ENCODE measurements at regions not wholly inside any gene's neighbourhood (a gene's known extent, or its start where the extent isn't known, plus 50 kb on each side); places are given as distances from the start of the nearest gene placed in this dataset.

DNA sequence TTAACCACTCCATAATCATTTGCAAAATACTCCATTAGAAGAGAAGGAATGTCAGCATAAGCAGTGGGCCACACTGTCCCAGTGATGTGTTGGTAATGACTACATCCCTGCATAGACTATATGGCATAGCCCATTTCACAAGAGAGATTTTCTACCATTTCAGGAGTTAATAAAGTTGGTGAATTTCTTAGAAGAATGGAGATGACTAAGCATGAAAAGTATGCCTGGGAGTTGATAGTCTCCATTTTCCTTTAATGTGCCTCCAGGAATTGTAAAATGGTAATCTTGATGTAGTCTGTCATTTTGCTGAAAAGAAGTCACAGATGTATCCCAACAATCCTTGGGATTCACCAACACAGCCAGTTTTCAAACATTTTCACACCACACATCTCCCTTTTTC is 608.8 kb upstream of the CHRM3 start:
- no peaks in the 10 kb centered on the region for H3K9me1 ChIP-seq (replicated peaks; ENCODE audit: control insufficient read depth, extremely low read depth, insufficient read depth, low read length)
- H3K9me3 ChIP-seq (replicated peaks; ENCODE audit: control insufficient read depth, insufficient read depth, low read length) = peaks cover 4% of the 10 kb centered on the region
- H3K27me3 ChIP-seq (ENCODE audit: control insufficient read depth in 2 of 2, insufficient read depth in 2 of 2, low read length in 2 of 2) = no peaks in the 10 kb centered on the region
- H3K4me3 ChIP-seq (replicated peaks in 1 of 3; ENCODE audit: insufficient read depth in 1 of 3, low read depth in 1 of 3, low read length in 3 of 3) = no peak overlapping the region
- FAIRE-seq (no peak), DNase-seq (ENCODE audit: low read depth, low spot score) (no peak)
- TF ChIP-seq POLR2A (IDR thresholded peaks at IDR 0.05; ENCODE audit: low read depth, low read length) = no peak
- TF ChIP-seq EZH2 (IDR thresholded peaks at IDR 0.05; ENCODE audit: borderline replicate concordance, low read depth, low read length, severe bottlenecking) = no peak
- no peak for TF ChIP-seq MYC (IDR thresholded peaks at IDR 0.05; ENCODE audit: low read depth, low read length)
- no peak for TF ChIP-seq MAX (IDR thresholded peaks at IDR 0.05; ENCODE audit: insufficient read depth, insufficient read length)
- TF ChIP-seq CTCF (IDR thresholded peaks at IDR 0.05; ENCODE audit: extremely low read depth in 1 of 2, insufficient read depth in 1 of 2, low read depth in 1 of 2, low read length in 2 of 2) = no peak
- no peak for TF ChIP-seq FOS (IDR thresholded peaks at IDR 0.05; ENCODE audit: borderline replicate concordance, insufficient read depth, low read length)
- no peak for TF ChIP-seq GATA2 (IDR thresholded peaks at IDR 0.05; ENCODE audit: insufficient read depth, insufficient read length, low read depth, low read length)
- no peak for TF ChIP-seq POLR2AphosphoS5 (IDR thresholded peaks at IDR 0.05; ENCODE audit: insufficient read depth, low read depth, low read length)
- no peak for TF ChIP-seq JUN (IDR thresholded peaks at IDR 0.05; ENCODE audit: borderline replicate concordance, insufficient read depth, insufficient read length, low read depth)
- dilution Hi-C loops (cut with MboI; ENCODE audit: extremely low pct_ligation_motif_present, low sequenced_read_pairs) = no loop called here
- H3K79me2 ChIP-seq (ENCODE audit: control insufficient read depth, insufficient read depth, low read length) = no peaks in the 10 kb centered on the region
- no TSS peak for BruUV-seq (replicated peaks)
- H4K20me1 ChIP-seq (replicated peaks; ENCODE audit: control insufficient read depth, extremely low read depth, insufficient read depth, low read length) = no peaks in the 10 kb centered on the region
- POLR2A ChIA-PET = no interaction called here
- H3K36me3 ChIP-seq (ENCODE audit: control insufficient read depth in 2 of 2, extremely low read depth in 1 of 2, insufficient read depth in 2 of 2, low read length in 2 of 2) = no peaks in the 10 kb centered on the region
- H3K4me2 ChIP-seq (ENCODE audit: insufficient read depth, low read length) = no peak overlapping the region
- intact Hi-C loops (cut with micrococcal nuclease) = no loop called here
- no peak overlapping the region for H2AFZ ChIP-seq (ENCODE audit: low read depth, low read length)
- H3K27ac ChIP-seq (ENCODE audit: insufficient read depth, low read depth, low read length) = no peak overlapping the region
- CTCF ChIA-PET = no interaction called here
- H3K9ac ChIP-seq (replicated peaks; ENCODE audit: extremely low read depth, insufficient read depth, low read length) = no peak overlapping the region
- H3K4me1 ChIP-seq (ENCODE audit: control insufficient read depth, extremely low read depth, insufficient read depth, low read length) = no peaks in the 10 kb centered on the region

Data from endothelial cell of umbilical vein (primary cell).